WTC11 (cell line): ENCODE measurements at regions not wholly inside any gene's neighbourhood (a gene's known extent, or its start where the extent isn't known, plus 50 kb on each side); places are given as distances from the start of the nearest gene placed in this dataset.

Source experiments
- ATAC-seq: fragments of 200-7000 bp; cut with Tn5 transposase; 2 replicates; pipeline ENCODE4 v1.10.0; 2021; ENCODE audit warnings: mild to moderate bottlenecking, moderate library complexity
- CTCF ChIA-PET: fragments of 300-600 bp; sonication (Branson Sonifier 250); formaldehyde crosslinking; loops from one replicate; lab custom pipeline; 2021; ENCODE audit warnings: antibody characterized with exemption; lab: Charles Lee
- POLR2A ChIA-PET: fragments of 350-600 bp; sonication (Branson Sonifier 250); formaldehyde crosslinking; loops from one replicate; lab custom pipeline; 2021; ENCODE audit warnings: antibody characterized with exemption; lab: Charles Lee
- DNase-seq: peaks from one replicate; pipeline ENCODE4 v3.0.0; 2021; ENCODE audit warnings: low spot score
- H3K27ac Mint-ChIP-seq: 2 replicates; pipeline ENCODE4 v1.8.0; 2021; ENCODE audit warnings: mixed read lengths
- H3K27me3 Mint-ChIP-seq: 2 replicates; pipeline ENCODE4 v1.8.0; 2021; ENCODE audit warnings: low read depth, mild to moderate bottlenecking, moderate library complexity, mixed read lengths
- H3K36me3 Mint-ChIP-seq: 2 replicates; pipeline ENCODE4 v1.8.0; 2021; ENCODE audit warnings: mixed read lengths
- H3K4me1 Mint-ChIP-seq: 2 replicates; pipeline ENCODE4 v1.8.0; 2022; ENCODE audit warnings: mixed read lengths
- H3K4me3 Mint-ChIP-seq: 2 replicates; pipeline ENCODE4 v1.8.0; 2021; ENCODE audit warnings: mild to moderate bottlenecking, moderate library complexity, mixed read lengths
- H3K9me3 Mint-ChIP-seq: 2 replicates; pipeline ENCODE4 v1.8.0; 2021; ENCODE audit warnings: mixed read lengths
- ATF2 ChIP-seq: sonication (generic); formaldehyde crosslinking; IDR thresholded peaks from 2 replicates; pipeline ENCODE4 v1.8.1; 2022; ENCODE audit warnings: low read depth, missing genetic modification reagents, borderline replicate concordance
- ATF3 ChIP-seq: sonication (generic); formaldehyde crosslinking; conservative IDR thresholded peaks from 2 replicates; pipeline ENCODE4 v1.8.1; 2022; ENCODE audit warnings: mild to moderate bottlenecking, missing genetic modification reagents
- CBFB ChIP-seq: sonication (generic); formaldehyde crosslinking; IDR thresholded peaks from 2 replicates; pipeline ENCODE4 v1.8.1; 2022; ENCODE audit warnings: mild to moderate bottlenecking, low read depth, missing genetic modification reagents
- CDX4 ChIP-seq: fragments of 250-450 bp; sonication (Bioruptor Pico); IDR thresholded peaks from 2 replicates; pipeline ENCODE4 v1.9.0; 2021; ENCODE audit warnings: moderate library complexity, mild to moderate bottlenecking, inconsistent platforms, borderline replicate concordance
- E2F4 ChIP-seq: sonication (generic); formaldehyde crosslinking; IDR thresholded peaks from 2 replicates; pipeline ENCODE4 v1.8.1; 2022; ENCODE audit warnings: low read depth, mild to moderate bottlenecking, moderate library complexity, missing genetic modification reagents, borderline replicate concordance
- MXD4 ChIP-seq: fragments of 250-450 bp; sonication (Bioruptor Pico); IDR thresholded peaks from 2 replicates; pipeline ENCODE4 v1.8.0; 2021; ENCODE audit warnings: mild to moderate bottlenecking, moderate library complexity, borderline replicate concordance
- NR1H2 ChIP-seq: sonication (generic); formaldehyde crosslinking; IDR thresholded peaks from 2 replicates; pipeline ENCODE4 v1.9.0; 2021; ENCODE audit warnings: mild to moderate bottlenecking, moderate library complexity, missing genetic modification reagents
- SMAD4 ChIP-seq: sonication (generic); formaldehyde crosslinking; IDR thresholded peaks from 2 replicates; pipeline ENCODE4 v1.8.0; 2022; ENCODE audit warnings: mild to moderate bottlenecking, missing genetic modification reagents
- USF1 ChIP-seq: sonication (generic); formaldehyde crosslinking; IDR thresholded peaks from 2 replicates; pipeline ENCODE4 v1.8.0; 2022; ENCODE audit warnings: mild to moderate bottlenecking, missing genetic modification reagents
- USF2 ChIP-seq: sonication (generic); formaldehyde crosslinking; IDR thresholded peaks from 2 replicates; pipeline ENCODE4 v1.8.1; 2023; ENCODE audit warnings: mild to moderate bottlenecking, missing genetic modification reagents, moderate library complexity
- ZBTB21 ChIP-seq: sonication (generic); formaldehyde crosslinking; IDR thresholded peaks from 2 replicates; pipeline ENCODE4 v1.8.1; 2023; ENCODE audit warnings: mild to moderate bottlenecking, missing genetic modification reagents, borderline replicate concordance
- ZNF263 ChIP-seq: sonication (generic); formaldehyde crosslinking; IDR thresholded peaks from 2 replicates; pipeline ENCODE4 v1.8.1; 2022; ENCODE audit warnings: low read depth, mild to moderate bottlenecking, moderate library complexity, missing genetic modification reagents
- ZNF396 ChIP-seq: fragments of 250-450 bp; sonication (Bioruptor Pico); IDR thresholded peaks from 2 replicates; pipeline ENCODE4 v1.8.0; 2021; ENCODE audit warnings: mild to moderate bottlenecking, moderate library complexity, borderline replicate concordance
- ZNF532 ChIP-seq: fragments of 250-450 bp; sonication (Bioruptor Pico); IDR thresholded peaks from 2 replicates; pipeline ENCODE4 v1.9.0; 2021; ENCODE audit warnings: mild to moderate bottlenecking, borderline replicate concordance

- H3K27me3 Mint-ChIP-seq: peaks cover 99% of the 10 kb centered on the region
Observed at GRCh38 chr15:89413877-89414276, 79.3 kb upstream of the POLG start.

GRCh38 chr15:89412905-89413411, 78.3 kb upstream of the POLG start:
- peaks cover 99% of the 10 kb centered on the region for H3K27me3 Mint-ChIP-seq

More at GRCh38 chr15:89413877-89414276, 79.3 kb upstream of the POLG start:
- Mint-ChIP-seq H3K27ac (no peak overlapping the region), H3K9me3 (no peaks in the 10 kb centered on the region), H3K4me3 (no peak overlapping the region), H3K36me3 (no peaks in the 10 kb centered on the region), H3K4me1 (peaks cover 44% of the 10 kb centered on the region)
- ChIA-PET POLR2A (no interaction called here), CTCF (interaction anchor here (0.8 to 7.7 kb wide), 4 partner anchors 16 to 56 kb away, joined by 3 to 172 read pairs (median 6); no protein-coding TSS in a partner anchor)
- DNase-seq (no peak), ATAC-seq (no peak)
- TF ChIP-seq ATF3 (no peak), CBFB (CRISPR knock-in tag) (no peak), E2F4 (no peak), NR1H2 (no peak), ZNF532 (CRISPR knock-in tag) (no peak)

GRCh38 chr15:89410039-89410435, 75.4 kb upstream of the POLG start:
- H3K9me3 Mint-ChIP-seq: no peaks in the 10 kb centered on the region
- peak; percentile 20 for DNase-seq
- POLR2A ChIA-PET: no interaction called here
- no peak for ATAC-seq
- no peak for TF ChIP-seq USF2 (CRISPR knock-in tag)
- no peak for TF ChIP-seq CDX4
- no peak for TF ChIP-seq ZNF263 (CRISPR knock-in tag)
- no peak for TF ChIP-seq ATF2
- no peak for TF ChIP-seq USF1
- CTCF ChIA-PET: interaction anchor here (3.1 kb wide), 1 partner anchor 9 kb away, joined by 11 read pairs; no protein-coding TSS in a partner anchor
- 0 out of 2 replicates have a peak overlapping the region, but pooled peaks have one; percentile 1 for H3K4me3 Mint-ChIP-seq
- peaks cover 66% of the 10 kb centered on the region for H3K4me1 Mint-ChIP-seq
- no peak overlapping the region for H3K27ac Mint-ChIP-seq
- H3K36me3 Mint-ChIP-seq: no peaks in the 10 kb centered on the region
- H3K27me3 Mint-ChIP-seq: peaks cover 100% of the 10 kb centered on the region

More at GRCh38 chr15:89412905-89413411, 78.3 kb upstream of the POLG start:
- Mint-ChIP-seq H3K4me3 (no peak overlapping the region), H3K9me3 (no peaks in the 10 kb centered on the region), H3K4me1 (peaks cover 53% of the 10 kb centered on the region), H3K36me3 (no peaks in the 10 kb centered on the region), H3K27ac (no peak overlapping the region)
- TF ChIP-seq ZNF396 (CRISPR knock-in tag) (no peak), SMAD4 (CRISPR knock-in tag) (no peak), ZBTB21 (CRISPR knock-in tag) (no peak), MXD4 (CRISPR knock-in tag) (no peak)
- ChIA-PET POLR2A (interaction anchor here (0.6 kb wide), 1 partner anchor 854 kb away, joined by 4 read pairs; no protein-coding TSS in a partner anchor), CTCF (interaction anchor here (0.6 to 1.4 kb wide), 9 partner anchors 14 to 415 kb away, joined by 3 to 11 read pairs (median 5); no protein-coding TSS in a partner anchor)
- DNase-seq (no peak), ATAC-seq (no peak)
